H1 (cell line): ENCODE measurements at regions not wholly inside any gene's neighbourhood (a gene's known extent, or its start where the extent isn't known, plus 50 kb on each side); places are given as distances from the start of the nearest gene placed in this dataset.

Experiments used
- CTCF ChIA-PET: fragments of 300-600 bp; sonication (Branson Sonifier 250); formaldehyde crosslinking; loops from one replicate; lab custom pipeline; 2021; ENCODE audit not compliant: partially characterized antibody; lab: Charles Lee
- POLR2A ChIA-PET: fragments of 300-600 bp; sonication (Branson Sonifier 250); formaldehyde crosslinking; loops from one replicate; lab custom pipeline; 2021; ENCODE audit warnings: inconsistent platforms; ENCODE audit not compliant: partially characterized antibody; lab: Charles Lee
- DNase-seq, 2 experiments: peaks; one replicate each; pipeline versions ENCODE4 v3.0.0 to v3.0.0-alpha.2; 2010 to 2022; ENCODE audit warnings: low spot score in 2 of 2, low read depth in 1 of 2, mixed read lengths in 1 of 2
- FAIRE-seq: peaks from 2 replicates; lab custom pipeline; 2011; peaks lifted over from hg19 to GRCh38; lab: Jason Lieb, UNC
- H2AFZ ChIP-seq: 2 replicates; pipeline ENCODE4 v1.8.1; 2012; ENCODE audit warnings: low read length, inconsistent platforms
- H2AK5ac ChIP-seq: 2 replicates; pipeline ENCODE4 v1.6.1; 2013; ENCODE audit warnings: low read depth, low read length
- H2BK120ac ChIP-seq: replicated peaks from 2 replicates; pipeline ENCODE3; 2013; ENCODE audit warnings: low read depth, low read length, inconsistent platforms
- H2BK12ac ChIP-seq: 2 replicates; pipeline ENCODE4 v1.6.1; 2013; ENCODE audit warnings: low read depth, low read length
- H2BK15ac ChIP-seq: 2 replicates; pipeline ENCODE4 v1.6.1; 2013; ENCODE audit warnings: low read length
- H2BK20ac ChIP-seq: 2 replicates; pipeline ENCODE4 v1.6.1; 2013; ENCODE audit warnings: low read length
- H2BK5ac ChIP-seq: 2 replicates; pipeline ENCODE4 v1.6.1; 2013; ENCODE audit warnings: low read depth, low read length
- H3K14ac ChIP-seq: 2 replicates; pipeline ENCODE4 v1.6.1; 2013; ENCODE audit warnings: inconsistent platforms; ENCODE audit not compliant: insufficient read length
- H3K18ac ChIP-seq: 2 replicates; pipeline ENCODE4 v1.6.1; 2013; ENCODE audit warnings: low read length; ENCODE audit errors: extremely low read depth
- H3K23ac ChIP-seq: 2 replicates; pipeline ENCODE4 v1.6.1; 2013; ENCODE audit warnings: inconsistent platforms; ENCODE audit not compliant: insufficient read length
- H3K23me2 ChIP-seq: 2 replicates; pipeline ENCODE4 v1.6.1; 2013; ENCODE audit warnings: low read depth, low read length
- H3K27ac ChIP-seq: 2 replicates; pipeline ENCODE4 v1.6.1; 2011; ENCODE audit warnings: low read depth, low read length, inconsistent platforms
- H3K27me3 ChIP-seq, 4 experiments: replicated peaks in 1 of 4; 1 replicate in 1 of 4; 2 replicates in 3 of 4; pipeline versions ENCODE4 v1.6.1 to v1.8.1; 2011 to 2013; ENCODE audit warnings: low read length in 3 of 4, mild to moderate bottlenecking in 3 of 4, inconsistent platforms in 2 of 4, mixed read lengths in 2 of 4, moderate library complexity in 1 of 4; ENCODE audit not compliant: control insufficient read depth in 3 of 4, insufficient read depth in 3 of 4; ENCODE audit errors: extremely low read depth in 1 of 4
- H3K36me3 ChIP-seq, 4 experiments: 2 replicates each; pipeline versions ENCODE4 v1.6.1 to v1.8.1; 2011 to 2013; ENCODE audit warnings: mild to moderate bottlenecking in 4 of 4, low read length in 3 of 4, moderate library complexity in 2 of 4, control low read depth in 1 of 4, inconsistent platforms in 1 of 4; ENCODE audit not compliant: insufficient read depth in 4 of 4, control insufficient read depth in 2 of 4
- H3K4ac ChIP-seq: replicated peaks from 2 replicates; pipeline ENCODE3; 2013; ENCODE audit warnings: low read length, low read depth, mixed read lengths, inconsistent platforms; ENCODE audit not compliant: insufficient read length
- H3K4me1 ChIP-seq, 4 experiments: replicated peaks in 1 of 4; 1 replicate in 1 of 4; 2 replicates in 3 of 4; pipeline versions ENCODE4 v1.6.1 to v1.8.1; 2011 to 2013; ENCODE audit warnings: low read length in 3 of 4, inconsistent platforms in 2 of 4, mixed read lengths in 1 of 4; ENCODE audit not compliant: insufficient read depth in 4 of 4, control insufficient read depth in 3 of 4
- H3K4me2 ChIP-seq, 2 experiments: 2 replicates each; pipeline versions ENCODE4 v1.6.1 to v1.8.1; 2011 to 2013; ENCODE audit warnings: low read depth in 2 of 2, low read length in 2 of 2, control low read depth in 1 of 2, inconsistent platforms in 1 of 2, mild to moderate bottlenecking in 1 of 2; ENCODE audit not compliant: insufficient read depth in 1 of 2
- H3K4me3 ChIP-seq, 4 experiments: fragments of 200-600, 300-600 bp in 1 of 4; sonication (generic), shearing (Covaris generic), sonication (Bioruptor Twin) in 1 of 4; 2 replicates each; pipeline versions ENCODE4 v1.5.1 to v1.8.1; 2011 to 2016; ENCODE audit warnings: low read length in 4 of 4, low read depth in 3 of 4, control low read depth in 2 of 4, inconsistent platforms in 2 of 4, mild to moderate bottlenecking in 2 of 4, mixed read lengths in 1 of 4, moderate library complexity in 1 of 4; ENCODE audit not compliant: insufficient read depth in 2 of 4; ENCODE audit errors: extremely low read depth in 1 of 4
- H3K56ac ChIP-seq: replicated peaks from 2 replicates; pipeline ENCODE3; 2013; ENCODE audit warnings: low read depth, mild to moderate bottlenecking, mixed read lengths, low read length, inconsistent platforms; ENCODE audit not compliant: insufficient read length
- H3K79me1 ChIP-seq: 2 replicates; pipeline ENCODE4 v1.6.1; 2013; ENCODE audit warnings: low read depth, low read length, control low read depth
- H3K79me2 ChIP-seq, 2 experiments: 2 replicates each; pipeline versions ENCODE4 v1.6.1 to v1.8.1; 2012 to 2013; ENCODE audit warnings: low read length in 2 of 2, mild to moderate bottlenecking in 2 of 2, inconsistent platforms in 1 of 2; ENCODE audit not compliant: insufficient read depth in 2 of 2, control insufficient read depth in 1 of 2
- H3K9ac ChIP-seq, 4 experiments: replicated peaks in 1 of 4; 1 replicate in 1 of 4; 2 replicates in 3 of 4; pipeline versions ENCODE4 v1.6.1 to v1.8.1; 2011 to 2013; ENCODE audit warnings: low read depth in 3 of 4, low read length in 3 of 4, control low read depth in 2 of 4, mild to moderate bottlenecking in 2 of 4, moderate library complexity in 2 of 4, inconsistent platforms in 1 of 4; ENCODE audit errors: extremely low read depth in 1 of 4
- H3K9me3 ChIP-seq, 2 experiments: 2 replicates each; pipeline versions ENCODE4 v1.6.1 to v1.8.1; 2012 to 2013; ENCODE audit warnings: mild to moderate bottlenecking in 2 of 2, moderate library complexity in 2 of 2, control low read depth in 1 of 2, inconsistent platforms in 1 of 2, low read depth in 1 of 2, low read length in 1 of 2, mixed read lengths in 1 of 2; ENCODE audit not compliant: insufficient read depth in 2 of 2
- H4K20me1 ChIP-seq, 2 experiments: replicated peaks in 1 of 2; 2 replicates each; pipeline versions ENCODE3 to v1.8.1; 2011 to 2013; ENCODE audit warnings: inconsistent platforms in 2 of 2, low read length in 2 of 2, mild to moderate bottlenecking in 1 of 2; ENCODE audit not compliant: insufficient read depth in 2 of 2, control insufficient read depth in 1 of 2
- H4K5ac ChIP-seq: 2 replicates; pipeline ENCODE4 v1.6.1; 2013; ENCODE audit warnings: low read length, low read depth, mixed read lengths, inconsistent platforms; ENCODE audit not compliant: insufficient read length
- H4K8ac ChIP-seq: 2 replicates; pipeline ENCODE4 v1.8.0; 2013; ENCODE audit warnings: mild to moderate bottlenecking, moderate library complexity, low read length, inconsistent platforms; ENCODE audit not compliant: insufficient read depth; ENCODE audit errors: extremely low read depth
- H4K91ac ChIP-seq: replicated peaks from 2 replicates; pipeline ENCODE3; 2013; ENCODE audit warnings: low read length, mixed read lengths, inconsistent platforms; ENCODE audit not compliant: insufficient read length
- BACH1 ChIP-seq: IDR thresholded peaks from 2 replicates; pipeline ENCODE4 v1.6.1; 2012; ENCODE audit warnings: low read length, improper control_type of control experiment
- BCL11A ChIP-seq, 2 experiments: IDR thresholded peaks; one replicate each; pipeline ENCODE4 v1.6.1; 2011; ENCODE audit warnings: low read depth in 2 of 2, low read length in 2 of 2, mild to moderate bottlenecking in 2 of 2
- CREB1 ChIP-seq: IDR thresholded peaks from 2 replicates; pipeline ENCODE4 v1.6.1; 2012; ENCODE audit warnings: inconsistent platforms
- EZH2 ChIP-seq: fragments of 200-600 bp; sonication (generic); IDR thresholded peaks from 2 replicates; pipeline ENCODE4 v1.7.1; 2012; ENCODE audit warnings: low read depth, mild to moderate bottlenecking, moderate library complexity, low read length, inconsistent platforms; ENCODE audit not compliant: severe bottlenecking
- HDAC2 ChIP-seq, 2 experiments: fragments of 300-600 bp in 1 of 2; sonication (generic) in 1 of 2; IDR thresholded peaks; 2 replicates each; pipeline ENCODE4 v1.6.1; 2011 to 2012; ENCODE audit warnings: low read depth in 2 of 2, low read length in 2 of 2, mild to moderate bottlenecking in 2 of 2, moderate library complexity in 2 of 2, borderline replicate concordance in 1 of 2, inconsistent platforms in 1 of 2
- JUN ChIP-seq: IDR thresholded peaks from 2 replicates; pipeline ENCODE4 v1.6.1; 2011; ENCODE audit warnings: low read depth, mild to moderate bottlenecking, improper control_type of control experiment, low read length
- KDM1A ChIP-seq: fragments of 200-600, 300-600 bp; sonication (generic); IDR thresholded peaks from 2 replicates; pipeline ENCODE4 v1.7.1; 2016; ENCODE audit warnings: mild to moderate bottlenecking, low read length, borderline replicate concordance
- KDM4A ChIP-seq: IDR thresholded peaks from one replicate; pipeline ENCODE4 v1.7.1; 2012; ENCODE audit warnings: low read depth, mild to moderate bottlenecking, moderate library complexity, low read length, inconsistent platforms; ENCODE audit not compliant: severe bottlenecking
- MAFK ChIP-seq: IDR thresholded peaks from 2 replicates; pipeline ENCODE4 v1.6.1; 2012; ENCODE audit warnings: low read depth, mild to moderate bottlenecking, improper control_type of control experiment, low read length
- NRF1 ChIP-seq: IDR thresholded peaks from 2 replicates; pipeline ENCODE4 v1.6.1; 2011; ENCODE audit warnings: mild to moderate bottlenecking, low read depth, low read length, improper control_type of control experiment
- PHF8 ChIP-seq: fragments of 200-600 bp; sonication (generic); conservative IDR thresholded peaks from 2 replicates; pipeline ENCODE4 v1.7.1; 2012; ENCODE audit warnings: low read depth, mild to moderate bottlenecking, inconsistent platforms, low read length, moderate library complexity
- POLR2AphosphoS5 ChIP-seq: IDR thresholded peaks from 2 replicates; pipeline ENCODE4 v1.6.1; 2011; ENCODE audit warnings: low read depth, low read length
- SIRT6 ChIP-seq: IDR thresholded peaks from one replicate; pipeline ENCODE4 v1.7.1; 2012; ENCODE audit warnings: low read length, inconsistent platforms
- TAF1 ChIP-seq: IDR thresholded peaks from 2 replicates; pipeline ENCODE4 v1.6.1; 2011; ENCODE audit warnings: mild to moderate bottlenecking, low read depth, low read length
- TEAD4 ChIP-seq: IDR thresholded peaks from 2 replicates; pipeline ENCODE4 v1.6.1; 2012; ENCODE audit warnings: low read depth, low read length, inconsistent platforms, mixed read lengths
- WGBS, 2 experiments: shearing (Covaris generic) in 1 of 2; methylation state at CpG; one replicate each; pipeline versions ENCODE4 v1.1.6 to v1.1.7; 2013 to 2015; ENCODE audit warnings: low lambda C conversion rate in 2 of 2, mixed read lengths in 2 of 2, inconsistent platforms in 1 of 2, low coverage in 1 of 2, missing lambda C conversion rate in 1 of 2; ENCODE audit not compliant: insufficient replicate concordance in 2 of 2, insufficient coverage in 1 of 2, insufficient read length in 1 of 2; ENCODE audit errors: extremely low coverage in 1 of 2, missing lambda C conversion rate in 1 of 2; 5-methylcytosine and 5-hydroxymethylcytosine counted together

DNA sequence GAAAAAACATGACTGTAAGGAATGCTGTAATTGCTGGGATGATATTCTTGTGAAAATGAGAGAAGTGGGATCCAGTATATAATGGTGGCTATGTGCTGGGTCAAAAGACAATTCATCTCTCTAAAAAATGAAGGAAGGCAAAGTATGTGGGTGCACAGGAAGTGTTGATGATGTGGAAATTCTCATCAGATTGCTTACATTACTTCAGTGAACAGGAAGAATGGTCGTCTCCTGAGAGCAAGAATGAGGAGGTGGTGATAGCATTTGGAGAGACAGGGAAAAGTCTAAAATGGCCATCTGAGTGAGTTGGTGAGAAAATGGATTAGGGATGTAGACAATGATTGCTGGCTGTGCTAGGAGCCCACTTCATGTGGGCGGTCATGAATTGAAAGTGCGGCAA is 253.5 kb upstream of the NREP start:
- DNase-seq: no peak
- Histone ChIP-seq H3K4ac (no peak overlapping the region), H3K36me3 (no peaks in the 10 kb centered on the region), H3K9ac (no peak overlapping the region), H3K23me2 (no peaks in the 10 kb centered on the region), H3K79me1 (no peaks in the 10 kb centered on the region), H2BK12ac (no peak overlapping the region), H3K27me3 (no peaks in the 10 kb centered on the region), H2BK15ac (no peak overlapping the region), H3K18ac (no peak overlapping the region), H4K8ac (no peak overlapping the region), H3K4me1 (no peaks in the 10 kb centered on the region), H3K4me3 (no peak overlapping the region), H2AFZ (no peak overlapping the region), H2AK5ac (no peak overlapping the region), H2BK120ac (no peak overlapping the region), H2BK5ac (no peak overlapping the region), H3K56ac (no peak overlapping the region), H2BK20ac (no peak overlapping the region), H4K91ac (no peak overlapping the region), H4K5ac (no peak overlapping the region), H3K27ac (no peak overlapping the region), H3K23ac (no peak overlapping the region), H3K79me2 (no peaks in the 10 kb centered on the region), H3K4me2 (no peak overlapping the region), H3K14ac (no peak overlapping the region), H4K20me1 (no peaks in the 10 kb centered on the region), H3K9me3 (no peaks in the 10 kb centered on the region)
- ChIA-PET CTCF (no interaction called here), POLR2A (no interaction called here)
- WGBS, 2 experiments: 92% methylated on average over 3 of the region's 3 CpGs; no CpG with 5 or more reads in 1 of the 2 experiments
- FAIRE-seq: no peak
- TF ChIP-seq KDM1A: no peak
- TF ChIP-seq HDAC2 (IDR thresholded peaks at IDR 0.05; ENCODE audit: borderline replicate concordance in 1 of 2, low read depth in 2 of 2, low read length in 2 of 2): no peak
- TF ChIP-seq BACH1: no peak
- TF ChIP-seq PHF8: no peak
- TF ChIP-seq JUN: no peak
- no peak for TF ChIP-seq TEAD4
- TF ChIP-seq SIRT6: no peak
- TF ChIP-seq BCL11A (IDR thresholded peaks at IDR 0.05; ENCODE audit: low read depth in 2 of 2, low read length in 2 of 2): no peak
- TF ChIP-seq CREB1: no peak
- no peak for TF ChIP-seq POLR2AphosphoS5
- TF ChIP-seq MAFK: no peak
- no peak for TF ChIP-seq TAF1
- TF ChIP-seq NRF1: no peak
- TF ChIP-seq KDM4A: no peak
- TF ChIP-seq EZH2: no peak
